Neural progenitor cell (in vitro differentiated cells): ENCODE measurements at regions not wholly inside any gene's neighbourhood (a gene's known extent, or its start where the extent isn't known, plus 50 kb on each side); places are given as distances from the start of the nearest gene placed in this dataset.
"Not testable (repeated sequence)": the region's sequence is repeated elsewhere in the genome, so short reads cannot be mapped to it uniquely, and the experiment has no call there.

Experiments used
- DNase-seq: peaks from one replicate; pipeline ENCODE4 v3.0.0-alpha.2; 2016; ENCODE audit warnings: low spot score
- H2AFZ ChIP-seq: fragments of 200-600 bp; sonication (generic); replicated peaks from 2 replicates; pipeline ENCODE4 v1.6.1; 2016; ENCODE audit warnings: antibody characterized with exemption
- H3F3A ChIP-seq: fragments of 200-600 bp; sonication (generic); 2 replicates; pipeline ENCODE4 v1.6.1; 2016; ENCODE audit warnings: antibody characterized with exemption, low read depth
- H3K27ac ChIP-seq: fragments of 200-600 bp; sonication (generic); 2 replicates; pipeline ENCODE4 v1.5.1; 2016; ENCODE audit warnings: mild to moderate bottlenecking
- H3K27me3 ChIP-seq: fragments of 200-600 bp; sonication (generic); 2 replicates; pipeline ENCODE4 v1.6.1; 2016; ENCODE audit warnings: mild to moderate bottlenecking, moderate library complexity
- H3K36me3 ChIP-seq: fragments of 200-600 bp; sonication (generic); 2 replicates; pipeline ENCODE4 v1.5.1; 2016
- H3K4me1 ChIP-seq: fragments of 200-600 bp; sonication (generic); 2 replicates; pipeline ENCODE4 v1.6.1; 2016; ENCODE audit warnings: mixed run types
- H3K4me2 ChIP-seq: fragments of 200-600 bp; sonication (generic); 2 replicates; pipeline ENCODE4 v1.6.1; 2016
- H3K4me3 ChIP-seq: fragments of 200-600 bp; sonication (generic); 2 replicates; pipeline ENCODE4 v1.5.1; 2016
- H3K79me2 ChIP-seq: fragments of 200-600 bp; sonication (generic); 2 replicates; pipeline ENCODE4 v1.6.1; 2016; ENCODE audit warnings: low read depth
- H3K9ac ChIP-seq: fragments of 200-600 bp; sonication (generic); 2 replicates; pipeline ENCODE4 v1.6.1; 2016
- H3K9me3 ChIP-seq: fragments of 200-600 bp; sonication (generic); 2 replicates; pipeline ENCODE4 v1.5.1; 2016; ENCODE audit warnings: low read depth
- H4K20me1 ChIP-seq: fragments of 200-600 bp; sonication (generic); 2 replicates; pipeline ENCODE4 v1.6.1; 2016; ENCODE audit warnings: low read depth
- H3K27ac Mint-ChIP-seq: 3 replicates; pipeline ENCODE4 v1.8.0; 2021; ENCODE audit warnings: mixed read lengths
- H3K27me3 Mint-ChIP-seq: 2 replicates; pipeline ENCODE4 v1.8.0; 2022; ENCODE audit warnings: low read depth, mild to moderate bottlenecking, inconsistent platforms, moderate library complexity, mixed read lengths; ENCODE audit not compliant: insufficient read depth
- H3K36me3 Mint-ChIP-seq: 3 replicates; pipeline ENCODE4 v1.8.0; 2021; ENCODE audit warnings: mixed read lengths
- H3K4me1 Mint-ChIP-seq: 3 replicates; pipeline ENCODE4 v1.8.0; 2021; ENCODE audit warnings: mixed read lengths
- H3K4me3 Mint-ChIP-seq: 3 replicates; pipeline ENCODE4 v1.8.0; 2021; ENCODE audit warnings: mild to moderate bottlenecking, moderate library complexity, mixed read lengths
- H3K9me3 Mint-ChIP-seq: 3 replicates; pipeline ENCODE4 v1.8.0; 2020; ENCODE audit warnings: mixed read lengths
- EZH2 ChIP-seq: fragments of 200-600 bp; sonication (generic); IDR thresholded peaks from 2 replicates; pipeline ENCODE4 v1.6.1; 2017; ENCODE audit warnings: antibody characterized with exemption, mild to moderate bottlenecking, moderate library complexity
- EZH2phosphoT487 ChIP-seq: fragments of 200-600 bp; sonication (generic); IDR thresholded peaks from 2 replicates; pipeline ENCODE4 v1.6.1; 2017; ENCODE audit warnings: antibody characterized with exemption
- TF ChIP-seq, protein P1 (sequence below): fragments of 200-600 bp; sonication (generic); IDR thresholded peaks from 2 replicates; pipeline ENCODE4 v1.5.1; 2017; ENCODE audit warnings: antibody characterized with exemption, mild to moderate bottlenecking

DNA sequence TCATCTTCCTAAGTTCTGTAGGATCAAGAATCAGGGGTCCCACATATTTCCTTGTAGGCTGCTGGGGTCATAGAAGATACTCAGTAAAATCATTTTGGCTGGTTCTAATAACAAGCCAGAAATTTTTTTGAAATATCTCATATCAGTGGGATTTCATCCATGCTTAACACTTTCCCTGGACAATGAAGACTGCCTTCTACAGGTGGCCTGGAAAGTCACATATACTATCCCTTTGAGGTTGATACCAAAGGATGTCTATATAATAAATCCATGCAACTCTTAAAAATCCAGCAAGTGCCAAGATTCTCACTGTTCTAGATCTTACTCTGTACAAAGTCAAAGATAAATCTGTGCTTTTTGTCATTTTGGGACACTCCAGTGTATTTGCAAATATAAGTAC is 225.8 kb upstream of the NEBL start:
- H3K27me3 Mint-ChIP-seq = peaks cover 2% of the 10 kb centered on the region

DNA sequence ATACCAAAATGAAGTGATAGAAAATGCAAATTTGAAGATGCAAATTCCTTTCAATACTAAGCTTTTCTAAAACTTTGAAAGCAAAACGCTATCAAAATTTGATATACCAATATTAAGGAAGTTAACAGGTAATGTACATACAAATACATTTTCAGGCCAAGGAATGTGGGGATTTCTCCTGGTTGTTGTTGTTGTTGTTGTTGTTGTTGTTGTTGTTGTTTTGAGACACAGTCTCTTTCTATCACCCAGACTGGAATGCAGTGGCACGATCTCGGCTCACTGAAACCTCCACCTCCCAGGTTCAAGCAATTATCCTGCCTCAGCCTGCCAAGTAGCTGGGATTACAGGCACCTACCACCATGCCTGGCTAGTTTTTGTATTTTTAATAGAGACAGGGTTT is 224.7 kb upstream of the NEBL start:
- H3K4me3 Mint-ChIP-seq, H3K4me2 ChIP-seq, H3K27me3 ChIP-seq, H2AFZ ChIP-seq, DNase-seq, H3F3A ChIP-seq, H3K4me3 ChIP-seq, H4K20me1 ChIP-seq, H3K27ac ChIP-seq, H3K9me3 Mint-ChIP-seq, H3K36me3 ChIP-seq, H3K9me3 ChIP-seq, H3K27ac Mint-ChIP-seq, H3K9ac ChIP-seq, H3K27me3 Mint-ChIP-seq: not testable (repeated sequence)
- H3K79me2 ChIP-seq = peaks cover 36% of the 10 kb centered on the region
- H3K4me1 ChIP-seq = peaks cover 11% of the 10 kb centered on the region
- Mint-ChIP-seq H3K4me1 (peaks cover 21% of the 10 kb centered on the region), H3K36me3 (peaks cover 12% of the 10 kb centered on the region)

More for the DNA sequence above, 225.8 kb upstream of the NEBL start:
- no peaks in the 10 kb centered on the region for H3F3A ChIP-seq
- H2AFZ ChIP-seq = no peak overlapping the region
- no peak overlapping the region for H3K9ac ChIP-seq
- peaks cover 11% of the 10 kb centered on the region for H3K9me3 Mint-ChIP-seq
- no peaks in the 10 kb centered on the region for H3K36me3 ChIP-seq
- no peak overlapping the region for H3K27ac ChIP-seq
- H3K4me2 ChIP-seq = no peak overlapping the region
- peaks cover 23% of the 10 kb centered on the region for H3K4me1 Mint-ChIP-seq
- H3K4me1 ChIP-seq = peaks cover 11% of the 10 kb centered on the region
- no peaks in the 10 kb centered on the region for H3K27me3 ChIP-seq
- no peak overlapping the region for H3K4me3 ChIP-seq
- H3K9me3 ChIP-seq = no peaks in the 10 kb centered on the region
- TF ChIP-seq EZH2phosphoT487 (no peak), EZH2 (no peak)
- TF ChIP-seq, protein P1, sequence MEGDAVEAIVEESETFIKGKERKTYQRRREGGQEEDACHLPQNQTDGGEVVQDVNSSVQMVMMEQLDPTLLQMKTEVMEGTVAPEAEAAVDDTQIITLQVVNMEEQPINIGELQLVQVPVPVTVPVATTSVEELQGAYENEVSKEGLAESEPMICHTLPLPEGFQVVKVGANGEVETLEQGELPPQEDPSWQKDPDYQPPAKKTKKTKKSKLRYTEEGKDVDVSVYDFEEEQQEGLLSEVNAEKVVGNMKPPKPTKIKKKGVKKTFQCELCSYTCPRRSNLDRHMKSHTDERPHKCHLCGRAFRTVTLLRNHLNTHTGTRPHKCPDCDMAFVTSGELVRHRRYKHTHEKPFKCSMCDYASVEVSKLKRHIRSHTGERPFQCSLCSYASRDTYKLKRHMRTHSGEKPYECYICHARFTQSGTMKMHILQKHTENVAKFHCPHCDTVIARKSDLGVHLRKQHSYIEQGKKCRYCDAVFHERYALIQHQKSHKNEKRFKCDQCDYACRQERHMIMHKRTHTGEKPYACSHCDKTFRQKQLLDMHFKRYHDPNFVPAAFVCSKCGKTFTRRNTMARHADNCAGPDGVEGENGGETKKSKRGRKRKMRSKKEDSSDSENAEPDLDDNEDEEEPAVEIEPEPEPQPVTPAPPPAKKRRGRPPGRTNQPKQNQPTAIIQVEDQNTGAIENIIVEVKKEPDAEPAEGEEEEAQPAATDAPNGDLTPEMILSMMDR = no peak
- H3K27ac Mint-ChIP-seq = no peak overlapping the region
- DNase-seq = no peak
- H3K79me2 ChIP-seq = peaks cover 47% of the 10 kb centered on the region
- H3K36me3 Mint-ChIP-seq = peaks cover 14% of the 10 kb centered on the region
- no peak overlapping the region for H3K4me3 Mint-ChIP-seq
- no peaks in the 10 kb centered on the region for H4K20me1 ChIP-seq

DNA sequence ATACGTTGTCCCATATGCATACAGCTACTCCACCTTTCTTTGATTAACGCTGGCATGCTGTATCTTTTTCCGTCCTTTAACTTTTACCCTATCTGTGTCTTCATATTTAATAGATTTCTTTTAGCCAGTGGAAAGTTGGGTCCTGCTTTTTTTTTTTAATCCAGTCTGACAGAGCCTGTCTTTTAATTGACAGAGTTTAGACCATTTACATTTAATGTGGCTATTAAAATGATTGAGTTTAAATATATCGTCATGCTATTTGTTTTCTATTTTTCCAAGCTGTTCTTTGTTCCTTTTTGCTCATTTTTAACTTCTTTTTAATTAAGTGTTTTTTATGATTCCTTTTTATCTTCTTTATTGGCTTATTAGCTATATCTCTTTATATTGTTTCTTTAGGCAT is 217.6 kb upstream of the NEBL start:
- no peaks in the 10 kb centered on the region for H3K27me3 ChIP-seq
- H3K27me3 Mint-ChIP-seq = no peaks in the 10 kb centered on the region
- no peaks in the 10 kb centered on the region for H3K4me1 Mint-ChIP-seq
- no peaks in the 10 kb centered on the region for H4K20me1 ChIP-seq
- no peak overlapping the region for H3K4me3 Mint-ChIP-seq
- no peak overlapping the region for H2AFZ ChIP-seq
- H3F3A ChIP-seq = peaks cover 5% of the 10 kb centered on the region
- H3K9ac ChIP-seq = no peak overlapping the region
- H3K4me1 ChIP-seq = peaks cover 12% of the 10 kb centered on the region
- H3K9me3 ChIP-seq = no peaks in the 10 kb centered on the region
- H3K27ac ChIP-seq = no peak overlapping the region
- H3K36me3 ChIP-seq = no peaks in the 10 kb centered on the region
- no peak for DNase-seq
- H3K4me2 ChIP-seq = no peak overlapping the region
- peaks cover 40% of the 10 kb centered on the region for H3K9me3 Mint-ChIP-seq
- H3K27ac Mint-ChIP-seq = no peak overlapping the region
- TF ChIP-seq EZH2phosphoT487 (no peak), EZH2 (no peak)
- TF ChIP-seq, protein P1 = no peak
- peaks cover 32% of the 10 kb centered on the region for H3K36me3 Mint-ChIP-seq
- no peak overlapping the region for H3K4me3 ChIP-seq
- peaks cover 21% of the 10 kb centered on the region for H3K79me2 ChIP-seq

DNA sequence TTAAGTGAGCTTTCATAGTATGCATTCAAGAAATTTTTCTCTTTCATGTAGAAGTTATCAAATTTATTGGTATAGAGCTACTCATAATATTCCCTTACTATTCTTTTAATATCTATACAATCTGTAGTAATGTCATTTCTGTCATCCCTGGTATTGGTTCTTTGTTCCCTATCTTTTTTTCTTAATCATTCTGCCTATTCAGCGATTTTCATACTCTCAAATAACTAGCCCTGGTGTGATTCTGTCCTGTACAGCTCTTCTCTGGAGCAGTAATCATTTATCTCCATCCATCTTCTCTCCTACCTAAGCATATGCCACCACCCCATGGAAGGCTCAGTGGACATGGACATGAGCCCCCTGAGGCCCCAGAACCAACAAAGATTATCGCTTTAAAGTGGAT is 213.2 kb upstream of the NEBL start:
- H3K79me2 ChIP-seq = peaks cover 15% of the 10 kb centered on the region
- no peak overlapping the region for H3K4me2 ChIP-seq
- H4K20me1 ChIP-seq = no peaks in the 10 kb centered on the region
- no peaks in the 10 kb centered on the region for H3K36me3 ChIP-seq
- DNase-seq = no peak
- no peak overlapping the region for H3K27ac Mint-ChIP-seq
- no peaks in the 10 kb centered on the region for H3F3A ChIP-seq
- no peak overlapping the region for H2AFZ ChIP-seq
- peaks cover 60% of the 10 kb centered on the region for H3K9me3 Mint-ChIP-seq
- no peak for TF ChIP-seq EZH2phosphoT487
- TF ChIP-seq EZH2 = no peak
- TF ChIP-seq, protein P1 = no peak
- no peak overlapping the region for H3K9ac ChIP-seq
- peaks cover 4% of the 10 kb centered on the region for H3K9me3 ChIP-seq
- H3K4me1 Mint-ChIP-seq = no peaks in the 10 kb centered on the region
- H3K27me3 Mint-ChIP-seq = no peaks in the 10 kb centered on the region
- no peak overlapping the region for H3K4me3 Mint-ChIP-seq
- no peaks in the 10 kb centered on the region for H3K27me3 ChIP-seq
- no peak overlapping the region for H3K4me3 ChIP-seq
- H3K36me3 Mint-ChIP-seq = peaks cover 33% of the 10 kb centered on the region
- H3K4me1 ChIP-seq = peaks cover 3% of the 10 kb centered on the region
- no peak overlapping the region for H3K27ac ChIP-seq

DNA sequence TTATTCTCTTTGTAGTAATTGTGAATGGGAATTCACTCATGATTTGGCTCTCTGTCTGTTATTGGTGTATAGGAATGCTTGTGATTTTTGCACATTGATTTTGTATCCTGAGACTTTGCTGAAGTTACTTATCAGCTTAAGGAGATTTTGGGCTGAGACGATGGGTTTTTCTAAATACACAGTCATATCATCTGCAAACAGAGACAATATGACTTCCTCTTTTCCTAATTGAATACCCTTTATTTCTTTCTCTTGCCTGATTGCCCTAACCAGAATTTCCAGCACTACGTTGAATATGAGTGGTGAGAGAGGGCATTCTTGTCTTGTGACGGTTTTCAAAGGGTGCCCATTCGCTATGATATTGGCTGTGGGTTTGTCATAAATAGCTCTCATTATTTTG is 209.8 kb upstream of the NEBL start:
- H3K79me2 ChIP-seq = peaks cover 15% of the 10 kb centered on the region
- H3K27me3 ChIP-seq, DNase-seq, H3K4me3 Mint-ChIP-seq, H3K4me1 ChIP-seq, H3F3A ChIP-seq, H4K20me1 ChIP-seq, H3K27me3 Mint-ChIP-seq, H3K4me3 ChIP-seq, H3K9ac ChIP-seq, H3K27ac ChIP-seq, H3K9me3 ChIP-seq, H3K36me3 ChIP-seq, H3K27ac Mint-ChIP-seq, H3K4me1 Mint-ChIP-seq, H2AFZ ChIP-seq, H3K4me2 ChIP-seq: not testable (repeated sequence)
- peaks cover 24% of the 10 kb centered on the region for H3K36me3 Mint-ChIP-seq
- peaks cover 57% of the 10 kb centered on the region for H3K9me3 Mint-ChIP-seq

DNA sequence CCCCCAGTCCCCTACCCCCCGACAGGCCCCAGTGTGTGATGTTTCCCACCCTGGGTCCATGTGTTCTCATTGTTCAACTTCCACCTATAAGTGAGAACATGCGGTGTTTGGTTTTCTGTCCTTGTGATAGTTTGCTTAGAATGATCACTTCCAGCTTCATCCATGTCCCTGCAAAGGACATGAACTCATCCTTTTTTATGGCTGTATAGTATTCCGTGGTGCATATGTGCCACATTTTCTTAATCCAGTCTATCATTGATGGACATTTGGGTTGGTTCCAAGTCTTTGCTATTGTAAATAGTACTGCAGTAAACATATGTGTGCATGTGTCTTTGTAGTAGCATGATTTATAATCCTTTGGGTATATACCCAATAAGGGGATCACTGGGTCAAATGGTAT is 208.2 kb upstream of the NEBL start:
- H3K27ac Mint-ChIP-seq, H3K9ac ChIP-seq: not testable (repeated sequence)

More for the DNA sequence above, 208.2 kb upstream of the NEBL start:
- H3K27me3 ChIP-seq, H3K36me3 ChIP-seq, H3K4me3 Mint-ChIP-seq, H3K27ac ChIP-seq, H3K4me2 ChIP-seq, H3K27me3 Mint-ChIP-seq, H3K4me3 ChIP-seq, H3K9me3 ChIP-seq, H3K79me2 ChIP-seq, DNase-seq, H4K20me1 ChIP-seq, H2AFZ ChIP-seq: not testable (repeated sequence)
- H3K4me1 ChIP-seq = peaks cover 15% of the 10 kb centered on the region
- Mint-ChIP-seq H3K36me3 (peaks cover 18% of the 10 kb centered on the region), H3K9me3 (peaks cover 49% of the 10 kb centered on the region), H3K4me1 (peaks cover 20% of the 10 kb centered on the region)
- peaks cover 18% of the 10 kb centered on the region for H3F3A ChIP-seq
